IMR-90 (cell line): ENCODE measurements at regions not wholly inside any gene's neighbourhood (a gene's known extent, or its start where the extent isn't known, plus 50 kb on each side); places are given as distances from the start of the nearest gene placed in this dataset.
"Not testable (repeated sequence)": the region's sequence is repeated elsewhere in the genome, so short reads cannot be mapped to it uniquely, and the experiment has no call there.

Experiments used
- ATAC-seq: fragments of 200-7000 bp; cut with Tn5 transposase; 2 replicates; pipeline ENCODE4 v1.9.1; 2020; ENCODE audit warnings: low read depth, mild to moderate bottlenecking, moderate library complexity
- BruUV-seq: library from RNA; stranded (reverse); fragments of 400-500 nt; replicated peaks from 2 replicates; lab custom pipeline; 2021; lab: Mats Ljungman, UMichigan
- CTCF ChIA-PET: fragments of 300-600 bp; formaldehyde crosslinking; extraction: SDS; loops from one replicate; lab custom pipeline; 2021; ENCODE audit warnings: antibody characterized with exemption; lab: Yijun Ruan, JAX
- POLR2A ChIA-PET: fragments of 300-600 bp; sonication (Branson Sonifier 250); formaldehyde crosslinking; loops from one replicate; lab custom pipeline; 2022; ENCODE audit warnings: antibody characterized with exemption; ENCODE audit not compliant: unreplicated experiment; lab: Charles Lee
- DNase-seq: peaks from one replicate; pipeline ENCODE4 v3.0.0; 2013
- H2AFZ ChIP-seq: replicated peaks from 2 replicates; pipeline ENCODE3; 2013; ENCODE audit warnings: low read length, mild to moderate bottlenecking; ENCODE audit not compliant: poor library complexity
- H2AK5ac ChIP-seq: 2 replicates; pipeline ENCODE4 v1.6.1; 2013; ENCODE audit warnings: low read depth, low read length, inconsistent platforms
- H2AK9ac ChIP-seq: replicated peaks from 2 replicates; pipeline ENCODE3; 2013; ENCODE audit warnings: mild to moderate bottlenecking, low read depth, low read length, moderate library complexity; ENCODE audit not compliant: poor library complexity
- H2BK120ac ChIP-seq: 2 replicates; pipeline ENCODE4 v1.6.1; 2013; ENCODE audit warnings: low read depth, low read length, inconsistent platforms
- H2BK15ac ChIP-seq: 3 replicates; pipeline ENCODE4 v1.6.1; 2013; ENCODE audit warnings: low read depth, low read length, inconsistent platforms
- H2BK20ac ChIP-seq: 2 replicates; pipeline ENCODE4 v1.6.1; 2013; ENCODE audit warnings: low read depth, mild to moderate bottlenecking, inconsistent platforms, low read length, moderate library complexity
- H2BK5ac ChIP-seq: 2 replicates; pipeline ENCODE4 v1.6.1; 2013; ENCODE audit warnings: mild to moderate bottlenecking, low read depth, low read length, inconsistent platforms; ENCODE audit not compliant: poor library complexity, severe bottlenecking
- H3K14ac ChIP-seq: replicated peaks from 2 replicates; pipeline ENCODE4 v1.6.1; 2013; ENCODE audit warnings: low read depth, low read length, inconsistent platforms
- H3K18ac ChIP-seq: 2 replicates; pipeline ENCODE4 v1.6.1; 2013; ENCODE audit warnings: low read depth, low read length, control low read depth
- H3K23ac ChIP-seq: 2 replicates; pipeline ENCODE4 v1.6.1; 2013; ENCODE audit warnings: low read depth, low read length, inconsistent platforms
- H3K27ac ChIP-seq: 2 replicates; pipeline ENCODE4 v1.5.1; 2013; ENCODE audit warnings: mild to moderate bottlenecking, control low read depth, low read length; ENCODE audit not compliant: insufficient read depth
- H3K27me3 ChIP-seq: 2 replicates; pipeline ENCODE4 v1.6.1; 2013; ENCODE audit warnings: low read length; ENCODE audit not compliant: control insufficient read depth, insufficient read depth
- H3K36me3 ChIP-seq: 2 replicates; pipeline ENCODE4 v1.6.1; 2013; ENCODE audit warnings: low read length, mixed read lengths; ENCODE audit not compliant: control insufficient read depth, insufficient read depth
- H3K4ac ChIP-seq: 2 replicates; pipeline ENCODE4 v1.6.1; 2013; ENCODE audit warnings: low read depth, low read length, inconsistent platforms
- H3K4me1 ChIP-seq: 2 replicates; pipeline ENCODE4 v1.6.1; 2013; ENCODE audit warnings: low read length, mixed read lengths; ENCODE audit not compliant: control insufficient read depth, insufficient read depth
- H3K4me2 ChIP-seq: 2 replicates; pipeline ENCODE4 v1.6.1; 2013; ENCODE audit warnings: low read depth, mild to moderate bottlenecking, control low read depth, low read length, moderate library complexity
- H3K4me3 ChIP-seq: 2 replicates; pipeline ENCODE4 v1.5.1; 2013; ENCODE audit warnings: low read depth, mild to moderate bottlenecking, control low read depth, low read length, moderate library complexity; ENCODE audit not compliant: insufficient read depth
- H3K56ac ChIP-seq: 2 replicates; pipeline ENCODE4 v1.6.1; 2013; ENCODE audit warnings: low read length, inconsistent platforms; ENCODE audit not compliant: insufficient read depth; ENCODE audit errors: extremely low read depth
- H3K79me1 ChIP-seq, 2 experiments: 2 replicates each; pipeline ENCODE4 v1.6.1; 2013; ENCODE audit warnings: low read length in 2 of 2, inconsistent platforms in 1 of 2, low read depth in 1 of 2
- H3K9ac ChIP-seq: 2 replicates; pipeline ENCODE4 v1.6.1; 2013; ENCODE audit warnings: low read depth, low read length, control low read depth
- H3K9me1 ChIP-seq: 2 replicates; pipeline ENCODE4 v1.6.1; 2013; ENCODE audit warnings: low read length, inconsistent platforms; ENCODE audit not compliant: insufficient read depth
- H3K9me3 ChIP-seq: 2 replicates; pipeline ENCODE4 v1.6.1; 2013; ENCODE audit warnings: low read length; ENCODE audit not compliant: control insufficient read depth, insufficient read depth
- H4K20me1 ChIP-seq: 2 replicates; pipeline ENCODE4 v1.6.1; 2013; ENCODE audit warnings: low read length, inconsistent platforms; ENCODE audit not compliant: insufficient read depth
- H4K5ac ChIP-seq: 2 replicates; pipeline ENCODE4 v1.6.1; 2013; ENCODE audit warnings: mild to moderate bottlenecking, low read depth, low read length, control low read depth
- H4K8ac ChIP-seq, 2 experiments: 2 replicates each; pipeline ENCODE4 v1.6.1; 2013; ENCODE audit warnings: low read depth in 2 of 2, low read length in 2 of 2, control low read depth in 1 of 2, inconsistent platforms in 1 of 2
- H4K91ac ChIP-seq: 2 replicates; pipeline ENCODE4 v1.6.1; 2013; ENCODE audit warnings: low read depth, low read length, inconsistent platforms; ENCODE audit not compliant: insufficient read depth
- dilution Hi-C: fragments of 300-500 bp; cut with HindIII; formaldehyde crosslinking; loops from one replicate; pipeline ENCODE4 v1.14.3; 2018; ENCODE audit warnings: low sequenced_read_pairs; ENCODE audit not compliant: unreplicated experiment
- in situ Hi-C: fragments of 300-500 bp; cut with MboI; formaldehyde crosslinking; loops from 3 replicates; pipeline ENCODE4 v1.14.3; 2019; ENCODE audit warnings: low sequenced_read_pairs, inconsistent platforms, mixed read lengths
- intact Hi-C: fragments of 100-400 bp; cut with micrococcal nuclease; formaldehyde crosslinking; loops from 2 replicates; pipeline ENCODE4 v1.10.0; 2022

GRCh38 chr13:79172924-79173323 lies 233.1 kb downstream of the RBM26 start:
- H3K4me1 ChIP-seq, H3K56ac ChIP-seq, H2AK5ac ChIP-seq, H3K23ac ChIP-seq, H3K27ac ChIP-seq, H4K8ac ChIP-seq, H3K4me3 ChIP-seq, DNase-seq, H4K5ac ChIP-seq, H3K9me1 ChIP-seq, H2BK120ac ChIP-seq, intact Hi-C loops, H2AFZ ChIP-seq, H3K9me3 ChIP-seq, H2BK20ac ChIP-seq, H3K79me1 ChIP-seq, H3K4ac ChIP-seq, H2BK15ac ChIP-seq, H3K9ac ChIP-seq, H4K20me1 ChIP-seq, H3K18ac ChIP-seq, BruUV-seq, POLR2A ChIA-PET, CTCF ChIA-PET, in situ Hi-C loops, H3K27me3 ChIP-seq, H2BK5ac ChIP-seq, dilution Hi-C loops, H4K91ac ChIP-seq, H3K4me2 ChIP-seq, H3K36me3 ChIP-seq, ATAC-seq, H2AK9ac ChIP-seq, H3K14ac ChIP-seq: not testable (repeated sequence)
